ENCODE measurements at regions not wholly inside any gene's neighbourhood (a gene's known extent, or its start where the extent isn't known, plus 50 kb on each side); places are given as distances from the start of the nearest gene placed in this dataset.
"Not testable (repeated sequence)": the region's sequence is repeated elsewhere in the genome, so short reads cannot be mapped to it uniquely, and the experiment has no call there.

GRCh38 chr4:22620144-22620543, 72.6 kb upstream of the GBA3 start:
- TF ChIP-seq CTCF (IDR thresholded peaks at IDR 0.05 in 8 of 11, conservative IDR thresholded peaks at IDR 0.05 in 3 of 11); POLR2A (IDR thresholded peaks at IDR 0.05): not testable (repeated sequence)

Data from spleen (tissue), 7 donors.